Left cardiac atrium (tissue), 4 donors: ENCODE measurements at regions not wholly inside any gene's neighbourhood (a gene's known extent, or its start where the extent isn't known, plus 50 kb on each side); places are given as distances from the start of the nearest gene placed in this dataset.
A peak's percentile ranks its signal among the peaks of the same experiment; 100 is the strongest.

Experiments
- ATAC-seq, 2 donors: fragments of 200-7000 bp; cut with Tn5 transposase; one replicate each; pipeline ENCODE4 v1.9.1; 2020; ENCODE audit warnings: mild to moderate bottlenecking in 2 of 2, moderate library complexity in 2 of 2
- DNase-seq: peaks from one replicate; pipeline ENCODE4 v3.0.0-alpha.2; 2020
- intact Hi-C, 2 donors: fragments of 100-400 bp; cut with DNase I; formaldehyde crosslinking; loops; one replicate each; pipeline versions ENCODE4 v1.14.1 to v1.15.1; 2022 to 2023
- donor health status: DM: no; HTN: yes; CAD: no.
- donor health status: DM: no; HTN: yes; CAD: no; lungs with severe emphysema.
- donor health status: DM: yes; HTN: yes; CAD: no.
- donor health status: Dilated cardiomyopathy.

GRCh38 chr2:196565106-196565765, 74.3 kb upstream of the CCDC150 start:
- intact Hi-C loops = no loop called here
- ATAC-seq = no peak

DNA sequence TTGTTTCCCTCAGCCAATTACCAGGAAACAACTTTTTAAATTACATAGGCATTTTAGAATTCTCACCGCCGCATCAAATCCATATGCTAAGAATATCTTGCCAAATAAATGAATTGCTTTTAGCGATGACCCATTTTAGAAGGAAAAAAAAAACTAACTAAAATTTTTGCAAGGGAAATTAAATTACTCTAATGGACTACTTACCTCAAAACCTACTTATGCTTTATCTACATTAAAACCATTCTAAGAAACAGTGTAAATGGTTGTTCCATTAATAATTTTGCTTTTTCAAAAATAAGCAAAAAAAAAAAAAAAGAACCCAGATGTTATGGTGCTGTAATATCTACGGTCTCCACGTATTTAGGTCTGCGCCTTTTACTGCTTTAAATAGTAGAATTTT, 73.5 kb upstream of the CCDC150 start:
- ATAC-seq (no peak), DNase-seq (no peak)
- intact Hi-C loops = no loop called here

More at GRCh38 chr2:196565106-196565765, 74.3 kb upstream of the CCDC150 start:
- no peak for DNase-seq

DNA sequence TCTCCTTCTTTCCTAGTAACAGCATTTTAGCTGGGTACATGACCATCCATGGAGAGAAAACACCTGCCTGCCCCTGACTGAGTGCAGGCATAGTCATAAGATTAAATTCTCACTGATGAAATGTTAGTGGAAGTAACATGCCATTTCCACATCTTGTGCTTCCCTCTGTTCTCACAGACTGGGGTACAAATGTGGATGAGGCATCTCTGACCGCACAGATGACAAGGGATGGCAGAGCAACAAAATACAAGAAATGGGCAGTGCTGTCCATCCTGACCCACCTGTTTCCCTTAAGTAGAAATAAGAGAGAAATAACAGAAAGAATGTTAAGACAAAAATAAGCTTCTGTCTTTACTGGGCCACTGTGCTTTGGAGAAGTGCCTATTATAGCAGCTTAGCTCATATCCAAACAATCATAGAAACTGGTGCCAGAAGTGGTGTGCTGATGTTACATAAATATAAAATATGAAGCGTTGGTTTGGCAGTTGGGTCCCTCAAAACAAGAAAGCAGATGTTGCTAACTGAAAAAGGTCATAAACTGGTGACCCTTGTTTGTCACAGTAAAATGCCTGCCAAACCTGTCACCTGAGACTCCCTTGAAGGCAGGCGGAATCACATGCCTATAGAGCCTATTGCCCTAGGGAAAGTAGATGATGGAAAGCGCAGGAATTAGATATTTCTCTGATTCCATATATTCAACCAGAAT, 72.4 kb upstream of the CCDC150 start:
- DNase-seq (no peak), ATAC-seq (peak; percentile 60 to 68)
- intact Hi-C loops = no loop called here

DNA sequence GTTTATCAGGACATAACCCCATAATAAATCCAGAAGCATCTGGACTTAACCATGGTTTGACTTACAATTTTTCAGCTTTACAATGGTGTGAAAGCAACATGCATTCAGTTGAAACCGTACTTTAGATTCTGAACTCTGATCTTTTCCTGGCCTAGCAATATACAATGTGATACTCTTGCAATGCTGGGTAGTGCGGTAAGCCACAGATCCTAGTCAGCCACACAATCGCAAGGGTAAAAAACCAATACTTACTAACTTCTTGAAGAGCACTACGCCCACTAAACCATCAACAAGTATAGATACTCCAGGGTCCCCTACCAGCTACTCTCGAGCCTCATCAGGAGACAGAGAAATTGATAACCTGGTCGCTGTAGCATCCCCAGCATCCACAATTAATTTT, 71.0 kb upstream of the CCDC150 start:
- no peak for DNase-seq
- intact Hi-C loops = no loop called here
- ATAC-seq = no peak

GRCh38 chr2:196584903-196585302, 54.6 kb upstream of the CCDC150 start:
- ATAC-seq (no peak), DNase-seq (no peak)
- intact Hi-C loops = no loop called here

DNA sequence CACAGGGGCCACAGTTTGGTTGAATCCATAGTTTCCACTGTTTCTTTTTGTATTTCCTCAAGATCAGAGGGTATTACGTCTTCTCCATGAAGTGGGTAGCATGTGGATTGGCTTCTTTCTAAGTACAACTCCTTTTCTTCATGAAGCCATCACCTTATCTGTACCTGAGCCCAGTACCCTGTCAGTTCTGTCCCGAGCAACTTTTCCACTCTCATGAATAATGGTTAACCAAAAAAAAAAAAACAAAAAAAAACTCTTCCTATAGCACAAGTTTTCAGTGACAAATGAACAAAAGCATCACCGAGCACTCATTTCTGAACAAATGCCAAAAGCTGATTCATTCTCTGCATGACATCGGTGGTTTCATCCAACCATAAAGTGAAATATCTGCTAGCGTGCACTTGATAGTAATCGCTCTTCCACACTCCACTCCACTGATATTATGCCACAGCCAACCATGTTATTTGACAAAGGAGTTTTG, 53.0 kb upstream of the CCDC150 start:
- intact Hi-C loops = no loop called here
- no peak for DNase-seq
- ATAC-seq = peak in 1 of 2 donors; percentile 23

- intact Hi-C loops = no loop called here
- ATAC-seq = no peak
Observed at GRCh38 chr2:196587056-196587455, 52.5 kb upstream of the CCDC150 start.

GRCh38 chr2:196587739-196588138, 51.8 kb upstream of the CCDC150 start:
- ATAC-seq (no peak), DNase-seq (no peak)
- intact Hi-C loops = no loop called here

More at GRCh38 chr2:196587056-196587455, 52.5 kb upstream of the CCDC150 start:
- no peak for DNase-seq

- intact Hi-C loops = no loop called here
Observed at GRCh38 chr2:196589419-196589818, 50.1 kb upstream of the CCDC150 start.

More at GRCh38 chr2:196589419-196589818, 50.1 kb upstream of the CCDC150 start:
- ATAC-seq (no peak), DNase-seq (no peak)
